NT2/D1 (cell line): ENCODE measurements at regions not wholly inside any gene's neighbourhood (a gene's known extent, or its start where the extent isn't known, plus 50 kb on each side); places are given as distances from the start of the nearest gene placed in this dataset.
"Not testable (repeated sequence)": the region's sequence is repeated elsewhere in the genome, so short reads cannot be mapped to it uniquely, and the experiment has no call there.

Experiments
- DNase-seq: peaks from one replicate; pipeline ENCODE4 v3.0.0-alpha.2; 2011; ENCODE audit warnings: low read depth, low spot score
- H3K27me3 ChIP-seq: 2 replicates; pipeline ENCODE4 v1.6.0; 2011; ENCODE audit warnings: mild to moderate bottlenecking; ENCODE audit not compliant: insufficient read length, insufficient read depth
- H3K36me3 ChIP-seq: 2 replicates; pipeline ENCODE4 v1.6.1; 2011; ENCODE audit warnings: mild to moderate bottlenecking, low read length, mixed read lengths; ENCODE audit not compliant: insufficient read depth, insufficient read length
- H3K4me1 ChIP-seq: 2 replicates; pipeline ENCODE4 v1.5.1; 2011; ENCODE audit not compliant: insufficient read depth, insufficient read length
- H3K4me3 ChIP-seq: 2 replicates; pipeline ENCODE4 v1.5.1; 2011; ENCODE audit warnings: low read depth; ENCODE audit not compliant: insufficient read length
- H3K9ac ChIP-seq: 2 replicates; pipeline ENCODE4 v1.6.0; 2011; ENCODE audit warnings: low read depth; ENCODE audit not compliant: insufficient read length
- H3K9me3 ChIP-seq: 2 replicates; pipeline ENCODE4 v1.5.1; 2011; ENCODE audit warnings: mild to moderate bottlenecking, low read length; ENCODE audit not compliant: insufficient read depth
- SUZ12 ChIP-seq: IDR thresholded peaks from 2 replicates; pipeline ENCODE4 v1.6.1; 2011; ENCODE audit not compliant: insufficient read length, insufficient read depth; ENCODE audit errors: extremely low read depth
- YY1 ChIP-seq: IDR thresholded peaks from 2 replicates; pipeline ENCODE4 v1.6.1; 2011; ENCODE audit not compliant: insufficient read length, insufficient read depth
- ZNF274 ChIP-seq: IDR thresholded peaks from 2 replicates; pipeline ENCODE4 v1.6.1; 2011; ENCODE audit warnings: mild to moderate bottlenecking, low read depth, low read length

- DNase-seq, result no peak
- Histone ChIP-seq H3K4me1 (no peaks in the 10 kb centered on the region), H3K9me3 (no peaks in the 10 kb centered on the region), H3K4me3 (no peak overlapping the region), H3K27me3 (no peaks in the 10 kb centered on the region), H3K9ac (no peak overlapping the region), H3K36me3 (no peaks in the 10 kb centered on the region)
- TF ChIP-seq YY1 (no peak), ZNF274 (no peak), SUZ12 (no peak)
These were observed 109.2 kb downstream of the BASP1 start for GRCh38 chr5:17326600-17327037.

GRCh38 chr5:17327048-17327625, 109.7 kb downstream of the BASP1 start:
- no peaks in the 10 kb centered on the region for H3K27me3 ChIP-seq
- H3K4me3 ChIP-seq, result no peak overlapping the region
- no peaks in the 10 kb centered on the region for H3K4me1 ChIP-seq
- DNase-seq, result no peak
- H3K9me3 ChIP-seq, result no peaks in the 10 kb centered on the region
- no peak overlapping the region for H3K9ac ChIP-seq
- no peak for TF ChIP-seq YY1
- no peak for TF ChIP-seq SUZ12
- no peak for TF ChIP-seq ZNF274
- H3K36me3 ChIP-seq, result no peaks in the 10 kb centered on the region

GRCh38 chr5:17329571-17329970, 112.1 kb downstream of the BASP1 start:
- no peaks in the 10 kb centered on the region for H3K36me3 ChIP-seq
- H3K27me3 ChIP-seq, result no peaks in the 10 kb centered on the region
- no peaks in the 10 kb centered on the region for H3K4me1 ChIP-seq
- H3K4me3 ChIP-seq, result no peak overlapping the region
- H3K9ac ChIP-seq, result no peak overlapping the region
- TF ChIP-seq SUZ12, result no peak
- no peak for DNase-seq
- H3K9me3 ChIP-seq, result peaks cover 9% of the 10 kb centered on the region; the same call in 1 of the 2 replicates

GRCh38 chr5:17330386-17330785, 113.0 kb downstream of the BASP1 start:
- Histone ChIP-seq H3K4me1 (no peaks in the 10 kb centered on the region), H3K9me3 (peaks cover 11% of the 10 kb centered on the region; the same call in 1 of the 2 replicates), H3K9ac (no peak overlapping the region), H3K27me3 (no peaks in the 10 kb centered on the region), H3K4me3 (no peak overlapping the region), H3K36me3 (no peaks in the 10 kb centered on the region)
- TF ChIP-seq SUZ12, result no peak
- no peak for TF ChIP-seq ZNF274
- no peak for TF ChIP-seq YY1
- DNase-seq, result no peak

- no peak overlapping the region for H3K9ac ChIP-seq
- TF ChIP-seq ZNF274 (no peak), YY1 (no peak), SUZ12 (no peak)
- H3K9me3 ChIP-seq, result peaks cover 11% of the 10 kb centered on the region; the same call in 1 of the 2 replicates
- no peaks in the 10 kb centered on the region for H3K36me3 ChIP-seq
- no peaks in the 10 kb centered on the region for H3K27me3 ChIP-seq
- no peaks in the 10 kb centered on the region for H3K4me1 ChIP-seq
- H3K4me3 ChIP-seq, result no peak overlapping the region
- no peak for DNase-seq
These were observed 114.2 kb downstream of the BASP1 start for GRCh38 chr5:17331651-17332050.

GRCh38 chr5:17333755-17334154, 116.3 kb downstream of the BASP1 start:
- no peak for TF ChIP-seq ZNF274
- TF ChIP-seq YY1, result no peak
- no peak for TF ChIP-seq SUZ12
- Histone ChIP-seq H3K4me3 (no peak overlapping the region), H3K4me1 (no peaks in the 10 kb centered on the region), H3K9me3 (peaks cover 18% of the 10 kb centered on the region; the same call in 1 of the 2 replicates), H3K27me3 (no peaks in the 10 kb centered on the region), H3K36me3 (no peaks in the 10 kb centered on the region), H3K9ac (no peak overlapping the region)
- no peak for DNase-seq

GRCh38 chr5:17336054-17336453, 118.6 kb downstream of the BASP1 start:
- Histone ChIP-seq H3K9me3 (peaks cover 18% of the 10 kb centered on the region; the same call in 1 of the 2 replicates), H3K36me3 (no peaks in the 10 kb centered on the region), H3K4me3 (no peak overlapping the region), H3K9ac (no peak overlapping the region), H3K27me3 (no peaks in the 10 kb centered on the region), H3K4me1 (no peaks in the 10 kb centered on the region)
- DNase-seq, result no peak
- TF ChIP-seq ZNF274, result no peak
- no peak for TF ChIP-seq SUZ12
- TF ChIP-seq YY1, result no peak

GRCh38 chr5:17336723-17337122, 119.3 kb downstream of the BASP1 start:
- H3K27me3 ChIP-seq, H3K36me3 ChIP-seq, H3K9ac ChIP-seq, H3K4me3 ChIP-seq, DNase-seq, H3K4me1 ChIP-seq: not testable (repeated sequence)
- peaks cover 18% of the 10 kb centered on the region; the same call in 1 of the 2 replicates for H3K9me3 ChIP-seq
